ENCODE measurements at regions not wholly inside any gene's neighbourhood (a gene's known extent, or its start where the extent isn't known, plus 50 kb on each side); places are given as distances from the start of the nearest gene placed in this dataset.

GRCh38 chr5:130885027-130885426 is 280.0 kb downstream of the HINT1 start:
- DNase-seq (ENCODE audit: low read depth), result no peak
- H3K4me3 ChIP-seq (ENCODE audit: low read length), result no peak overlapping the region
- no peak for TF ChIP-seq CTCF (IDR thresholded peaks at IDR 0.05; ENCODE audit: insufficient read depth, low read depth, low read length, missing control alignments)

DNA sequence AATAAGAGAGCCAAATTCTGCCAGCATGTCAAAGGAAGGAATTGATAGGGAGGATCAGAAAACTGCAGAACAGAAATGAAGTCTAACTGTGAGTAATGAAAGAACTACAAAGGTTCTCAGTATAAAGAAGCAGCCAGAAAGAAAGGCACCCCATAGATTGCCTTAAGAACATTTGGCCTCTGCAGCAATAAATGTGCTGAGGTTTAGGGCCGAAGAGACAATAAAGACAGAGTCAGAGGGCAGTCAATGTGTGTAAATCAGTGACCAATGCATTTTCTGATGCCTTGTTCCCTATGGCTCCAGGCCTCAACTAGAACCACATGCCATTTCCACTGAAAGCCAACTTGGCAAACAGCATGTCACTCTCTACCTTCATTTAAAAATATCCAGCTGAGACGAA is 281.0 kb downstream of the HINT1 start:
- TF ChIP-seq CTCF (IDR thresholded peaks at IDR 0.05; ENCODE audit: insufficient read depth, low read depth, low read length, missing control alignments), result no peak
- no peak overlapping the region for H3K4me3 ChIP-seq (ENCODE audit: low read length)
- no peak for DNase-seq (ENCODE audit: low read depth)

- DNase-seq (ENCODE audit: low read depth), result no peak
- no peak overlapping the region for H3K4me3 ChIP-seq (ENCODE audit: low read length)
- TF ChIP-seq CTCF (IDR thresholded peaks at IDR 0.05; ENCODE audit: insufficient read depth, low read depth, low read length, missing control alignments), result no peak
These were observed 289.4 kb downstream of the HINT1 start for GRCh38 chr5:130875656-130876055.

DNA sequence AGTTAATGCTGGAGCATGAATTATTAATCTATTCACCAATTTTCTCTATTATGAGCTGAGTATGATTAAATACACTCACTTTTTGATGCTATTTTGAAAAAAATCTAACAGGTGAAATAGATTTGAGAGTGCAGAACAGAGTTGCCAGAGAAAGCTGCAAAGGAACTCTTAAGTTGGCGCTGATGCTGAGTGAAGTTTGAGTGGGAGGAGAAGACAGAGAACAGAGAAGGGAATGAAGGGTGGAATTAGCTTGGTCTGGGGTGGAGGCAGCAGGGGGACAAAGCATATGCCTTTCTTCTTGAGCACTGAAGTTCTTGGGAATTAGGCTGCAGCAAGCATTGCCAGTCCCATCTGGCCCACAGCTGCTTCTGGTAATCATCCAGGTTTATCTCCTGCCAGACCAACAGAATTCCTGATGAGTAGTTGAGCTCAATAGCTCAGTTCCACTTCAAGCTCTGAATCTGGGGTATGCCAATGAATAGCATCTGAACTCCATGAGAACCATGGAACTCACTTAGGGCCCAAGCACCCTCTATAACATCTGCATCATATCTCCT is 290.1 kb downstream of the HINT1 start:
- H3K4me3 ChIP-seq (ENCODE audit: low read length), result no peak overlapping the region
- DNase-seq (ENCODE audit: low read depth), result no peak
- TF ChIP-seq CTCF (IDR thresholded peaks at IDR 0.05; ENCODE audit: insufficient read depth, low read depth, low read length, missing control alignments), result no peak

DNA sequence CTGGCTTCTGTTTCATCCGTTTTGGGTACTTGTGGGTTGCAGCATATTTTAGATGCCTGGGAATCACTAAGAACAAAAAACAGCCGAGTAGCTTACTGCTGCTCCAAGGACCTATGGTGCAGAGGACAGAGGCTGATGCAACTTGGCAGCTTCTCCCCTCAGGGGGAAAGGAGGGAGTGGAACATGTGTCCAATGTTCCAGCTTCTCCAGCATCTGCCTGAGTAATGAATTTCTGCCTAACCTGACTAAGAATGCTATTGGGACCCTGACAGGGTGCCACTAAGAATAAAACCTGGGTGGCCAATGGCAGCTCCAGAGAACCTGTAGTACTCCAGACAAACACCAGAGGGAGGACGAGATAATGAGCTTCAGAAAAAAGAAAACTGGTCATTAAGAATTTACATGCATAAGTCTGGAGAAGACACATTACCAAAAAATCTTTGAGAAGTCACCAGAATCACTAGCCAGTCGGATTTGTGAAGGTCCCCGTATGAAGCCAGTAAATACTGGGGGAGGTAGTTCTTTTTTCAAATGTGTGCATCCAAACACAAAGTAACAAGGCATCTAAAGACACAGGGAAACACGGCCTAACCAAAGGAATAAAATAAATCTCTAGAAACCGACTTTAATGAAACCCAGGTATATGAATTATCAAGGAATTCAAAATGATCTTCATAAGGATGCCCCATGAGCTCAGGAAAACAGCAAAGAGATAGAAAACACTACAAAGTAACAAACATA is 293.5 kb downstream of the HINT1 start:
- H3K4me3 ChIP-seq (ENCODE audit: low read length), result no peak overlapping the region
- DNase-seq (ENCODE audit: low read depth), result peak; percentile 46
- TF ChIP-seq CTCF (IDR thresholded peaks at IDR 0.05; ENCODE audit: insufficient read depth, low read depth, low read length, missing control alignments), result peak; percentile 70

DNA sequence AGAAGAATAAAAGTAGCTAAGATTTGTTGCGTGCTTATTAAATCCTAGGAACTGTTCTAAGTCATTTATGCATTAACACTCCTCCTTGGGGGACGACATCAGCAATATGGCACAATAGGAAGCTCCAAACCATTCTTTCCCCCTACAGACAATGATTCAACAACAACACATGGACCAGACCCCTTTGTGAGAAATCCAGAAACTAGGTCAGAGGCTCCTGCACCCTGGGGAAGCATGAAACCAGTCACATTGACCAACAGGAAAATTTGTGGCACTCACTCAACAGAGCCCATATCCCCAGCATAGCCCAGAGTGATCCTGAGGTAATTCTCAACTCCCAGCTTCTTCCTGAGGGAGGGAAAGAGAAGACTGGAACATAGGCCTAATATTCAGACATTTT is 294.4 kb downstream of the HINT1 start:
- TF ChIP-seq CTCF (IDR thresholded peaks at IDR 0.05; ENCODE audit: insufficient read depth, low read depth, low read length, missing control alignments), result no peak
- H3K4me3 ChIP-seq (ENCODE audit: low read length), result no peak overlapping the region
- no peak for DNase-seq (ENCODE audit: low read depth)

Data from epithelial cell of esophagus (primary cell).